ENCODE measurements at regions not wholly inside any gene's neighbourhood (a gene's known extent, or its start where the extent isn't known, plus 50 kb on each side); places are given as distances from the start of the nearest gene placed in this dataset.

GRCh38 chr5:165913059-165913458, 2378.4 kb upstream of the WWC1 start:
- no peak for DNase-seq
- no peak for TF ChIP-seq POLR2A (IDR thresholded peaks at IDR 0.05; ENCODE audit: low read length)
- TF ChIP-seq GATA1 (IDR thresholded peaks at IDR 0.05; ENCODE audit: low read depth, low read length), result no peak

GRCh38 chr5:165914456-165914855, 2377.0 kb upstream of the WWC1 start:
- TF ChIP-seq POLR2A (IDR thresholded peaks at IDR 0.05; ENCODE audit: low read length) (no peak), GATA1 (IDR thresholded peaks at IDR 0.05; ENCODE audit: low read depth, low read length) (no peak)
- DNase-seq, result no peak

GRCh38 chr5:165919196-165919595, 2372.2 kb upstream of the WWC1 start:
- no peak for TF ChIP-seq POLR2A (IDR thresholded peaks at IDR 0.05; ENCODE audit: low read length)
- no peak for TF ChIP-seq GATA1 (IDR thresholded peaks at IDR 0.05; ENCODE audit: low read depth, low read length)
- no peak for DNase-seq

GRCh38 chr5:165920655-165921054, 2370.8 kb upstream of the WWC1 start:
- DNase-seq, result no peak
- no peak for TF ChIP-seq GATA1 (IDR thresholded peaks at IDR 0.05; ENCODE audit: low read depth, low read length)
- TF ChIP-seq POLR2A (IDR thresholded peaks at IDR 0.05; ENCODE audit: low read length), result no peak

GRCh38 chr5:165928971-165929370, 2362.5 kb upstream of the WWC1 start:
- no peak for DNase-seq
- TF ChIP-seq GATA1 (IDR thresholded peaks at IDR 0.05; ENCODE audit: low read depth, low read length) (no peak), POLR2A (IDR thresholded peaks at IDR 0.05; ENCODE audit: low read length) (no peak)

DNA sequence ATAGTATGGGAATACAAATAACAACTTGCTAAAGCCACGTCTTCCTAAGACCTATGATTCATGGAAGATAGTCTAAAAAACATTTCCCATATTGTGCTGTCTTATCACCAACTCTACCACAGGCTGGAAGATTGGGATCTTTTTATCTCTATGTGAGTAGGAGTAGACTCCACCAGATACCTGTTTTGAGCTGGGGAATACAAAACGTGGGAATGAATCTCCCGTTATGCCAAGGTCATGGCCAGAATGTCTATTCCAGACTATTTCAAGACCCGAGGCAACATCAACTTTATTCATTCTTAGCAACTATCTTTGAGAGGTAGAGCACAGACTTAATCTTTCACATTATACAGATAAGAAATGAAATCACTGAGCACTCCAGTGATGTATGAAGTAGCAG, 2350.9 kb upstream of the WWC1 start:
- no peak for DNase-seq
- TF ChIP-seq POLR2A (IDR thresholded peaks at IDR 0.05; ENCODE audit: low read length), result no peak
- TF ChIP-seq GATA1 (IDR thresholded peaks at IDR 0.05; ENCODE audit: low read depth, low read length), result no peak

DNA sequence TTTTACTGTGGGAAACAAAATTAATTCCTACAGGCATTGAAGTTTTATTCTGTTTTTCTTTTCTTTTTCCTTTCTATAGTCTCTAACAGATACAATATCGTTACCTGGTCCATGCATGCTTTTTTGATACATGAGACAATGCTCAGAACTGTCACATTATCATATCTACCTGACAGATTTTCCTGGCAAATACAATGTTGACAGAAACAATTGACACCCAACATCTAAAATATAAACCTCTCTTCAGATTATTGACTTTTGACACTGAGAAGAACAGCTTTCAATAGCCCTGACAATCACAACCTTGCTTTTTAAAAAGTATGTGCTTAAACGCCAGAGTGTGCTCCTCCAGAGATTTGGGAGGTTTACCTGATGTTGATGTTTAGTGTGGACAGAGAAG, 2334.6 kb upstream of the WWC1 start:
- no peak for DNase-seq
- TF ChIP-seq POLR2A (IDR thresholded peaks at IDR 0.05; ENCODE audit: low read length), result no peak
- TF ChIP-seq GATA1 (IDR thresholded peaks at IDR 0.05; ENCODE audit: low read depth, low read length), result no peak

DNA sequence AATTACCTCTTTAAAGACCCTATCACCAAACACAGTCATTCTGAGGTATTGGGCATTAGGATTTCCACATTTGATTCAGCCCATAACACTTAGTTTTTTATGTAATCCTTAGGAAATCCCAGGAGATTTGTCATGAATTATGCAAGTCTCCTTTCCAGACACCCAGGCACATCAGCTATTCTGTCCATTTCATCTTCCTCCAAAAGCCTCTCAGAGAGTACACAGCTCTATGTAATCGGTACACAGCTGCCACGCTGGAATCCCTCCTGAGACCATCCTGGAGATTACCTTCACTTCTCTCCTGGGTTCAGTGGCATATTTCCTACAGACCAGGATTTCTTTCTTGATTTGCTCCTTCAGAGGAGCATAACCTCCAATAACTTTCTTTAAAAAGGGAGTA, 2309.8 kb upstream of the WWC1 start:
- no peak for TF ChIP-seq GATA1 (IDR thresholded peaks at IDR 0.05; ENCODE audit: low read depth, low read length)
- TF ChIP-seq POLR2A (IDR thresholded peaks at IDR 0.05; ENCODE audit: low read length), result no peak
- DNase-seq, result no peak

DNA sequence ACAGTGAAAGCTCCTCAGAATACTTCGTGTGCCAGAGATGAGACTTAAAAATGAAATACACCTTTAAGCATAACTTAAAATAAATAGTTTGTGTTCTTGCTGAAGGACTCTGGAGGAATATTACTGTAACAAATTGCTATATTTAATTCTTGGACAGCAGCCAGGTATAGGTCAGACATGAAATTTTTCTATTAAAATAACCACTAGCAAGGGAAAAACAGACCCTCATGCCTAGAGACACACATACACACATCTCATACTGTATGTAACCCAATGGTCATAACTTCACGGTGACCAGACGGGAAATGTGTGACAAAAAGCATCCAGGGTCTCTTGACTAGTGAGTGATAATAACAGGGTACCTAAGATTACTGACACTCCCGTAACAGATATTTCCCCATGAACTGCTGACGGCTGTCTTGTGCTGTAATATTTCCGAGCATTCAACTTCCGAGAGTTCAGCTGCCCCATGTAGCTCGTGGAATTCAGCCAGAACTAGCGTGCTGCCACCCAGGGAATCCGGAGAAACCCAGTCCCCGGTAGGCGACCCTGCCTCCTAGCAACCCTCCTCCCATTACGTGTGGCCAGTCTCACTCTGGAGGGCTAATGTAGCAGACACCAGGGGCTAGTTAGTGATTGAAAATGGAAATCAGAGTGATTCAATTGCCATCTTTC, 2295.1 kb upstream of the WWC1 start:
- DNase-seq, result no peak
- TF ChIP-seq GATA1 (IDR thresholded peaks at IDR 0.05; ENCODE audit: low read depth, low read length) (no peak), POLR2A (IDR thresholded peaks at IDR 0.05; ENCODE audit: low read length) (no peak)

- no peak for DNase-seq
- TF ChIP-seq GATA1 (IDR thresholded peaks at IDR 0.05; ENCODE audit: low read depth, low read length) (no peak), POLR2A (IDR thresholded peaks at IDR 0.05; ENCODE audit: low read length) (no peak)
Measured at GRCh38 chr5:165999693-166000320, 2291.6 kb upstream of the WWC1 start.

DNA sequence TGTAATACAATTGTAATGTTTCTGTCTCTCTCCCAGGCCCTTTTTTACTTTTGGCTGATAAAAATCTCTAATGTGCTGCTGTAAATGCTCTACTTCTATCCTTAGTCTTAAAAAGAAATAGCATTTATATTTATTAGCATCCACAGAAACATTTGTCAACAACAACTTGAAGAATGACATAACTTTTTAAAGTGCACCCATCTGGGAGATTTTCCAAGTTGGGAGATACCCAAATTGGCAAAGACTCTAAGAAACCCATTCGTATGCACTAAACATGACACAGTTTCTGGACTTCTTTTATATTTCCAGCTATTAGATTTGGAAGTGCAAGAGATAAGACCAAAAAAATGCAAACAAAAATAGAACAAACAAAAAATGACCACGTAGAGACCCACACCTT, 2287.4 kb upstream of the WWC1 start:
- no peak for TF ChIP-seq GATA1 (IDR thresholded peaks at IDR 0.05; ENCODE audit: low read depth, low read length)
- TF ChIP-seq POLR2A (IDR thresholded peaks at IDR 0.05; ENCODE audit: low read length), result no peak
- no peak for DNase-seq

- no peak for DNase-seq
- TF ChIP-seq POLR2A (IDR thresholded peaks at IDR 0.05; ENCODE audit: low read length), result no peak
Measured at GRCh38 chr5:166013415-166013814, 2278.0 kb upstream of the WWC1 start.

DNA sequence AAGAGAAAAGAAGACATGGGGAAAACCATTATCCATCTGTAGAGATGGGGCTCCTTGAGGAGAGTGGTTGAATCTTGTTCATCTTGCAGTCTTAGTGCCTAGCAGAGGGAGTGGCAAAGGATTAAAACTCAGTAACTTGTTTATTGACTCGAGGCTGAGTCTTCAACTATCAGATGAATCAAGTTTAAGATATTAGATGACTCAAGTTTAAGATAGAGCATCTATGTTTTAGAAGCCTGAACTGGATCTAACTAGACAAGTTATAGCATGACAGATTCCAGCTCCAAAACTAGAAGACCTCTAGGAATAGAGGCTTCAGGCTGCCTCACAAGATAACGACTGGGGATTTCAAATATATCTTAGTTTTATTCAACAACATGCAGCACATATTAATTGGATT, 2277.2 kb upstream of the WWC1 start:
- no peak for DNase-seq
- TF ChIP-seq GATA1 (IDR thresholded peaks at IDR 0.05; ENCODE audit: low read depth, low read length), result no peak
- no peak for TF ChIP-seq POLR2A (IDR thresholded peaks at IDR 0.05; ENCODE audit: low read length)

GRCh38 chr5:166018716-166019115, 2272.7 kb upstream of the WWC1 start:
- TF ChIP-seq GATA1 (IDR thresholded peaks at IDR 0.05; ENCODE audit: low read depth, low read length) (no peak), POLR2A (IDR thresholded peaks at IDR 0.05; ENCODE audit: low read length) (no peak)
- DNase-seq, result no peak

- no peak for DNase-seq
- TF ChIP-seq GATA1 (IDR thresholded peaks at IDR 0.05; ENCODE audit: low read depth, low read length) (no peak), POLR2A (IDR thresholded peaks at IDR 0.05; ENCODE audit: low read length) (no peak)
Measured at GRCh38 chr5:166022065-166022464, 2269.4 kb upstream of the WWC1 start.
